AG09309 (cell line): ENCODE measurements at regions not wholly inside any gene's neighbourhood (a gene's known extent, or its start where the extent isn't known, plus 50 kb on each side); places are given as distances from the start of the nearest gene placed in this dataset.

Source experiments
- DNase-seq: peaks from one replicate; pipeline ENCODE4 v3.0.0-alpha.2; 2010; ENCODE audit warnings: low read depth
- H3K4me3 ChIP-seq: 2 replicates; pipeline ENCODE4 v1.5.1; 2011; ENCODE audit warnings: mild to moderate bottlenecking, low read depth, low read length, moderate library complexity; ENCODE audit not compliant: control insufficient read depth
- TF ChIP-seq, protein P1 (sequence below): IDR thresholded peaks from 2 replicates; pipeline ENCODE4 v1.5.1; 2011; ENCODE audit warnings: mild to moderate bottlenecking, low read depth, low read length, inconsistent platforms; ENCODE audit not compliant: insufficient read depth, control insufficient read depth; ENCODE audit errors: missing control alignments

DNA sequence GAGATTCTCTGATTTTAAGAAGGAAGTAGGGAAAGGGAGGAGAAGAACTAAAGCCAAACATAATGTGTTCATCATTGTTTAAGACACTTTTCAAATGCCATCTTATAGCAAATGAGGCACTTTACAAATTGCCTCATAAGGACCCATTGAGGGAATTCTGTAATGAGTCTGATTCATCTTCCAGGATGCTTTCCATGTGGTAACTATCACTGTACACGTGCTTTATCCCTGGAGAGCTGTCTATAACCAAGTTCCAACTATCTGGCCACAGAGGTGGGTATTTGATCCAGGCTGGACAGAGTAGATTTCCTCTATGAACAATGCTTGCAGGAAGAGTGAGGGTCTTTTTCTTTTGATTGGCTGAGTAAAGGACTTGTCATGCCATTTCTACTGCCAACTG, 183.5 kb upstream of the NFIB start:
- TF ChIP-seq, protein P1, sequence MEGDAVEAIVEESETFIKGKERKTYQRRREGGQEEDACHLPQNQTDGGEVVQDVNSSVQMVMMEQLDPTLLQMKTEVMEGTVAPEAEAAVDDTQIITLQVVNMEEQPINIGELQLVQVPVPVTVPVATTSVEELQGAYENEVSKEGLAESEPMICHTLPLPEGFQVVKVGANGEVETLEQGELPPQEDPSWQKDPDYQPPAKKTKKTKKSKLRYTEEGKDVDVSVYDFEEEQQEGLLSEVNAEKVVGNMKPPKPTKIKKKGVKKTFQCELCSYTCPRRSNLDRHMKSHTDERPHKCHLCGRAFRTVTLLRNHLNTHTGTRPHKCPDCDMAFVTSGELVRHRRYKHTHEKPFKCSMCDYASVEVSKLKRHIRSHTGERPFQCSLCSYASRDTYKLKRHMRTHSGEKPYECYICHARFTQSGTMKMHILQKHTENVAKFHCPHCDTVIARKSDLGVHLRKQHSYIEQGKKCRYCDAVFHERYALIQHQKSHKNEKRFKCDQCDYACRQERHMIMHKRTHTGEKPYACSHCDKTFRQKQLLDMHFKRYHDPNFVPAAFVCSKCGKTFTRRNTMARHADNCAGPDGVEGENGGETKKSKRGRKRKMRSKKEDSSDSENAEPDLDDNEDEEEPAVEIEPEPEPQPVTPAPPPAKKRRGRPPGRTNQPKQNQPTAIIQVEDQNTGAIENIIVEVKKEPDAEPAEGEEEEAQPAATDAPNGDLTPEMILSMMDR: no peak
- DNase-seq: no peak
- H3K4me3 ChIP-seq: no peak overlapping the region

DNA sequence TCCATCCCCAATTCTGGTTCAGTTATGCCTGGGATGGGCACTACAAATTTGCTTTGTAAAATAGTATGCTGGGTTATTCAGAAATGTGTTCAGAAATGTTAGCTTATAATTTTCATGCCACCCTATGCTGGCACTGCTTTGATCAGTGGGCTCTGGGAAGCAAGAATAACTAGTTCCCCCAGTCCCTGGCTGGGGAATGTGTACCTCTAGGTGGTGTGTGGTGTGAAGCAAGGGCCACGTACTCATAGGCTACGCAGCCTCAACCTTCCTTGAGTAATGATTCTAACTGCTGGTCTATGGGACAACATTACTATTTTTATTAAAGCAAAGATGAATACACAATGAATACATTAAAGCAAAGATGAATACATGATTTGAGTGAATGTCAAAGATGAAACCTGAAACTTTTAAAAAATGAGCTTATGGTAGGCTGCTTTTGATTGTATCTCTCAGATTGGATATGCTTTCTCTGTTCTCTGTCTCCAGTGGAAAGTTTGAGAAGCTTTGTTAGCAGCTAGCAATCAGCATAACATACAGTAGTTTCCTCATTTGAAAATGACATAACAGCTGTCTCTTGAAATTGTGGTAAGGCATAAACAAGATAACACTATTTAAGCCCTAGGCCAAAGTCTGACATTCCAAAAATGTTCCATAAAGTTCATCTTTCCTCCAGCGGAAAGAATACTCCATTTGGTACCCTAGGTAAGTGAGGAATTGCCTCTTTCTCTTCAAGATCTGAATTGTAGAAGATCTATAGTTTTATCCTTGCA, 174.7 kb upstream of the NFIB start:
- no peak for DNase-seq
- no peak overlapping the region for H3K4me3 ChIP-seq
- TF ChIP-seq, protein P1: no peak

DNA sequence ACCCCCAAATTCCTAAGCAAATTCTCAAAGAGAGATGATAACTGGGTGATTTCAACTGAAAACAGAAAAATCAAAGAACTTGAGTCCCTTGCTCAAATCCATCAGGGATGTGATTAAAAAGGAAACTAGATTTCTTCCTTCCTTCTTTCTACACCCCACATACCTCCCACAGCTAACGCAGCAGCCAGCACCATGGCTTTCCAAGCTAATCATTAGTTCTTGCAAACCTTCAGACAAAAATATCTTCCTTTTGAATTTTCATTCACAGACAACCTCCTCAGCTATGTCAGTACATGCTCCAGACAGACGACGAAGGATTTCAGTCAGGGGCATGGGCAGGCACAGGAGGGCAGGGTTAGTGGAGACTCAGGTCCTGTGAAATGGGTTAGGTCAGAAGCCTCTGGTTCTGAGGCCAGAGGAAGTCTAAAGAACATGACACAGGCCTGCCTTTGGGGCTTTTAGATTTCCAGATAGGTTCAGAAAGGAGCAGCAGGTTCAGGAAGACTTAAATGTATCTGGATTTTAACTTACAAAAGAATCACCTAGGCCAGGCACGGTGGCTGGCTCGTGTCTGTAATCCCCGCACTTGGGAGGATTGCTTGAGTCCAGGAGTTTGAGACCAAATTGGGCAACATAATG, 173.7 kb upstream of the NFIB start:
- TF ChIP-seq, protein P1: no peak
- no peak for DNase-seq
- H3K4me3 ChIP-seq: no peak overlapping the region

DNA sequence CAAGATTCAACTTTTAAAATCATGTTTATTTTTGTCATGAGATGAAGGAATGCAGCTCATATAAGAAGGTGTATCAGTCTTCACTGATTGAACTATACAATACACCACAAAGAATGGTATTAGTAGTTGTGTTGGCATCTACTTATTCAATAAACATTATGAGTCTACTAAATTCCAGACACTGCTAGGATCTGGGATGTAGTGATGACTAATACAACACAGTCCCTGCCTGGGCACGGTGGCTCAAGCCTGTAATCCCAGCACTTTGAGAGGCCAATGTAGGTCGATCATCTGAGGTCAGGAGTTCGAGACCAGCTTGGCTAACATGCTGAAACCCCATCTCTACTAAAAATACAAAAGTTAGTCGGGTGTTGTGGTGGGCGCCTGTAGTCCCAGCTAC, 171.4 kb upstream of the NFIB start:
- TF ChIP-seq, protein P1: no peak
- no peak overlapping the region for H3K4me3 ChIP-seq
- no peak for DNase-seq

DNA sequence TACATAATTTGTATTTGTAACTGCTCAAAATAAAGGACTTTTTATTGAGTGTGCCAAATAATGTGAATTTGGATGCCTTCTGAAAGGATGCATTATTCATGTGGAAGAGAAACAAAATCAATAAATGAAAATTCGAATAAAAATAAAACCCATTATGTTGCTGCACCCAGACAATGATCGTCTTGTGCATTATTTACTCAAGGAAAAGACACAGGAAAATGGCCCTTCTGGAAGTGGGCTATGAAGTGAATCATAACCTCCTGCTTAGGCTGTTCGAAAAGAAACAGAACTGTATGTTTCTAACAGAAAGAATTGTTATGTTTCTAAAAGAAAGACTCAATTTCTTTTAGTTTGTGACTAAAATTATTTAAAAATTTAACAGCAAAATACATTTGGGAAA, 168.9 kb upstream of the NFIB start:
- DNase-seq: no peak
- TF ChIP-seq, protein P1: no peak
- H3K4me3 ChIP-seq: no peak overlapping the region

DNA sequence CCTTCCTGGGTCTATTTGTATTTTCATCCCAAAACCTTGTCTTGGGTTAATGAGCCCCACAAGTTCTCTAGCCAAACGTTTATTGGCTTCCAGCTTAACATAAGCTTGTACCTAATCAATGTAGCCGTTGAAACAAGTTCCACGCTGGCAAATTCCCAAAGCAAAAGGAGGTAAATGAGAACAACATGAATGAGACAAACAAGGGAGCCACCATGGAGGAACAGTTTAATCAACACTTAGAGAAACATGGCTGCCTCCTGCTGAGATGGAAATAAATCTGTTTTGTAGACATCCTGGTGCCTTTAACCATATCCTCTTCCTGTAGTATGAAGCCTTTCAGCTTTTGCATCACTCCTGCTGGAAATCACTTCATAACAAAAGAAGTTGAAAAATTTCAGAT, 166.6 kb upstream of the NFIB start:
- TF ChIP-seq, protein P1: no peak
- no peak for DNase-seq
- H3K4me3 ChIP-seq: no peak overlapping the region
